ENCODE measurements at regions not wholly inside any gene's neighbourhood (a gene's known extent, or its start where the extent isn't known, plus 50 kb on each side); places are given as distances from the start of the nearest gene placed in this dataset.

DNA sequence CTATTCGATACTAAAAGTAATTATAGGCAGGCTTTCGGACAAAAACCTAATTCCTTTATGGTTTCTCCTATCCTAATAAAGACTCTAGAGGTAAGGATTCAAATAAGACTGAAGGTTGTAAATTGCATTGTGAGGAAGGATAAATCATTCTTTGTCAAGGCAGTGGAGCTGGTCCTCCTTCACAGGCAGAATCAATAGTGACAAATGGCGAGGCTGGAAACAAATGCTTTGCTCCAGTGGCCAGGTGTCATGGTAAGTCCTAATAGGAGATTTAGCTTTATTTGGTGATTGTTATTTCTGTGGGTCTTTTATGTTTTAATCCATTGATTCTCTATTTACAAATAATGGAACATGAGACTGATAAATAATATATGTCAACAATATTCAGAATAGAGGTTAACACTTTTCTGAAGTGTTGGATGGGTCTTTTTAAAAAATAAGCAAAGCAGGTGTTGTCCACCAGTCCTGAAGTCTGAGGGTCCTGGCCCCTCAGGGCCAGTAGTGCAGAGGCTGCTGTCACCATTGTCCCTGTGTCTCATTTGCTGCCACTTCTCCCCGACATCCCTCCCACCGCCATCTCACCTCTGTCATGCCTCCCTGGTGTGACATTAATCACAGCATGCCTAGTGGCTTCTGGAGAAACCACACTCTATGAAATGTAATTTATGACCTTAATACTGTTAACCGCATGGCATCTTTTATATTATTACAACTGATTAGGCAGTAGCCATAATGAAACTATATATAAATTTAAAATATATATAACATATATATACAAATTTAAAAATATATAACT is 120.9 kb upstream of the MAGI3 start:
- Histone ChIP-seq H3K27ac (ENCODE audit: low read length) (no peak overlapping the region), H3K27me3 (ENCODE audit: low read depth, low read length) (no peaks in the 10 kb centered on the region), H3K36me3 (ENCODE audit: control insufficient read depth in 1 of 2, insufficient read depth in 2 of 2, low read length in 2 of 2) (no peaks in the 10 kb centered on the region), H3K9me3 (ENCODE audit: control insufficient read depth in 1 of 2, low read length in 2 of 2) (no peaks in the 10 kb centered on the region), H3K4me3 (ENCODE audit: low read depth in 1 of 2, low read length in 2 of 2) (no peak overlapping the region), H3K4me1 (ENCODE audit: control insufficient read depth in 1 of 2, insufficient read depth in 2 of 2, low read length in 2 of 2) (no peaks in the 10 kb centered on the region)

DNA sequence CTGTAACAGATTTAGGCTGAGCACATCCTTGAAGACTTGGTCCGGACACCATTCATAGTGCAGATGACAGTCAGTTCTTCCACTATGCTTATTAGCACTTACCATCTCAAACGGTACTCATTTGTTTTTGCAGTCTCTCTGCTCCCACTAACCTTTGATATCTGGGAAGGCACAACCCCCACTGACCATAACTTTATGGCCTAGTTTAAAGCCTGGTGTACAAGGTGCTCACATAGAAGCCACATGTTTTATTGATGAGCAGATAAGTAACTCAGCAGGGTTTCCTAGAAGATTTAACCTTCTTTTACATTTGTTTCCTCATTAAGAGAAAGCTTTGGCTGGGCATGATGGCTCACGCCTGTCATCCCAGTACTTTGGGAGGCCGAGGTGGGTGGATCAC is 119.3 kb upstream of the MAGI3 start:
- Histone ChIP-seq H3K4me3 (ENCODE audit: low read depth in 1 of 2, low read length in 2 of 2) (no peak overlapping the region), H3K27me3 (ENCODE audit: low read depth, low read length) (no peaks in the 10 kb centered on the region), H3K4me1 (ENCODE audit: control insufficient read depth in 1 of 2, insufficient read depth in 2 of 2, low read length in 2 of 2) (no peaks in the 10 kb centered on the region), H3K9me3 (ENCODE audit: control insufficient read depth in 1 of 2, low read length in 2 of 2) (no peaks in the 10 kb centered on the region), H3K27ac (ENCODE audit: low read length) (no peak overlapping the region), H3K36me3 (ENCODE audit: control insufficient read depth in 1 of 2, insufficient read depth in 2 of 2, low read length in 2 of 2) (no peaks in the 10 kb centered on the region)

DNA sequence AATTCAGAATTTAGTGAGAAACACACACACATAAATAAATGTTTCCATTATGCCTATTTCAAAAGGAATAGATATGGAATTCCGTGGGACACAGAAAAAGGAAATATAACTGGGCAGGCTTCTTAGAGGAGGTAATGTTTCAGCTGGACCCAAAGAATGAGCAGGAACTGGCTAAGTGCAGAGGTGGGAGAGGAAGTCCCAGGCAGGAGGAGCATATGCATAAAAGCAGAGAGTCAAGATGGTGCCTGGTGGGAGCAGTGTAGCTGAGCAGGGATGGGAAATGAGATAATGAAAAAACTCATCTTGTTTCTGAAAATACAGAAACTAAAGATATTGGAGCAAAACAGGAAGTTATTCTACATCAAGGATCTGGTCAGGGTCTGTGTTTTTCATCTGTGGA is 115.2 kb upstream of the MAGI3 start:
- Histone ChIP-seq H3K36me3 (ENCODE audit: control insufficient read depth in 1 of 2, insufficient read depth in 2 of 2, low read length in 2 of 2) (no peaks in the 10 kb centered on the region), H3K9me3 (ENCODE audit: control insufficient read depth in 1 of 2, low read length in 2 of 2) (no peaks in the 10 kb centered on the region), H3K4me1 (ENCODE audit: control insufficient read depth in 1 of 2, insufficient read depth in 2 of 2, low read length in 2 of 2) (no peaks in the 10 kb centered on the region), H3K27ac (ENCODE audit: low read length) (no peak overlapping the region), H3K27me3 (ENCODE audit: low read depth, low read length) (no peaks in the 10 kb centered on the region), H3K4me3 (ENCODE audit: low read depth in 1 of 2, low read length in 2 of 2) (no peak overlapping the region)

DNA sequence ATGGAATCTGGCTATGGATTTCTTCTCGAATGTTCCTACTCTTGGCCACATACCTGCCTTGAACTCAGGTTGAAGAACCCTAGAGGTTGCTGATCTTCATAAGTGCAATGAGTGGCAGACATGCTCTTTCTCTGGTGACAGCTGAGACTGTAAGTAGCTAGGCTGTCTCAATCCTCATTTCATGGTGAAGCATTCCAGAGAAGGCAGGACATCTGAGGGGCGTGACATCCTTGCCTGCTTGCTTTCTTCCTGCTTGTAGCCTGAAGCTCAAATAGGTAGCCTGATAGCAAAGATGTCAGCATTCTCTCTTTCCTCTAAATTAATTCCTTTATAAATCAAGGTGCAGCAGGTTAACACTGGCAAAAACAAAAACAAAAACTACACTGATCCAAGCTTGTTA is 114.6 kb upstream of the MAGI3 start:
- no peak overlapping the region for H3K27ac ChIP-seq (ENCODE audit: low read length)
- H3K9me3 ChIP-seq (ENCODE audit: control insufficient read depth in 1 of 2, low read length in 2 of 2) = no peaks in the 10 kb centered on the region
- H3K27me3 ChIP-seq (ENCODE audit: low read depth, low read length) = no peaks in the 10 kb centered on the region
- no peaks in the 10 kb centered on the region for H3K36me3 ChIP-seq (ENCODE audit: control insufficient read depth in 1 of 2, insufficient read depth in 2 of 2, low read length in 2 of 2)
- no peak overlapping the region for H3K4me3 ChIP-seq (ENCODE audit: low read depth in 1 of 2, low read length in 2 of 2)
- H3K4me1 ChIP-seq (ENCODE audit: control insufficient read depth in 1 of 2, insufficient read depth in 2 of 2, low read length in 2 of 2) = no peaks in the 10 kb centered on the region

DNA sequence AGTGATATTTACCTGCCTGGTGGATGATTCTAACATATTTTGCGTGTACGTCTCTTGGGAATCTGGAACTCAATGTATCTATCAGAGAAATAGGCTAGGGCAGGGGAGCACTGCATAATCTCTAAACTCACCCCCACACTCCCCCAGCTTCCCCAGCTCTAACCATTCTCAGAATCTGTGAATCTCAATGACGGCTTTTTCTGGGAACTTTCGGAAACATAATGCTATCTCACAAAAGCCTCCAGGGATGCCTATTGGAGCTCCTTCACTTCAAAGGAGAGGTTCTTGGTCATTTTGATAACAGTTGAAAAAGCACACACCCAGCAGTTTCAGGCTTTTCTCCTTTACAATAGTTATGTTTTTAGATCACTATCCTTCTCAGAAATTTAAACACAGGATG is 113.8 kb upstream of the MAGI3 start:
- H3K4me3 ChIP-seq (ENCODE audit: low read depth in 1 of 2, low read length in 2 of 2) = no peak overlapping the region
- H3K4me1 ChIP-seq (ENCODE audit: control insufficient read depth in 1 of 2, insufficient read depth in 2 of 2, low read length in 2 of 2) = no peaks in the 10 kb centered on the region
- H3K36me3 ChIP-seq (ENCODE audit: control insufficient read depth in 1 of 2, insufficient read depth in 2 of 2, low read length in 2 of 2) = no peaks in the 10 kb centered on the region
- H3K27ac ChIP-seq (ENCODE audit: low read length) = no peak overlapping the region
- no peaks in the 10 kb centered on the region for H3K9me3 ChIP-seq (ENCODE audit: control insufficient read depth in 1 of 2, low read length in 2 of 2)
- no peaks in the 10 kb centered on the region for H3K27me3 ChIP-seq (ENCODE audit: low read depth, low read length)

DNA sequence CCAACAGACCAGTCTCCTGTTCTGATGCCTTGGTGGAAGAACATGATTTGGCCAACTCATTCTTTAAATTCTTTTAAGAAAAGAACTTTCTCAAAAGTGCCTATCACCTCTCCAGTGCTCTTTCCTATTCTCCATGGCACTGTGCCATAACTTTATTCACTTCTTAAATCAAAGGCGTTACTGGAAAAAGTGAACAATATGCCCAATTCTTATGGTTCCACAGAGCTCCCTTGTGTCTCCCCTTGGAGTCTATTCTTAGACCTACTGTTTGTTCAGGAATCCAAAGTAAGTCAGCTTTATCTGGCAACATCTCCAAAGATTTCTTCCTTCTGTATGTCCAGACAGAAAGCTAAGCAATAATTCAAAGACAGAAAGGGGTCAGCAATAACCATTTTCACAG is 111.9 kb upstream of the MAGI3 start:
- Histone ChIP-seq H3K4me1 (ENCODE audit: control insufficient read depth in 1 of 2, insufficient read depth in 2 of 2, low read length in 2 of 2) (no peaks in the 10 kb centered on the region), H3K9me3 (ENCODE audit: control insufficient read depth in 1 of 2, low read length in 2 of 2) (no peaks in the 10 kb centered on the region)

DNA sequence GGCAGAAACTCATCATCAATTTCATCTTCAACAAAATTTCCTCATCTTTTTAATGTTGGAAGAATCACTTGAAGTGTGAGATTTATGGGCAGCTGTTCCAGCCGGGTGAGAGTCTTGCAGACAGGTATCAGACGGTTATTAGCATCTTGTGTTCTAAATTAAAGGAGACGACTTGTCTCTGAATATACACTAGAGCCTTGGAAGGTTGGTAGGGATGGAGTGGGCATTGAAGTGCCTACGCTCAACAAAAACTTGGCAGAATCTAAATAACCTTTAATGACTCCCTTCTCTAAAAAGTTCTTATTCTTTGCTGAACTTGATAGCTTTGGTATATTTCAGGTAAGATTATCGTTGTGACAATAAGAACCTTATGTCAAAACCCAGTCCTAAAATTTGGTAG is 111.5 kb upstream of the MAGI3 start:
- H3K36me3 ChIP-seq (ENCODE audit: control insufficient read depth in 1 of 2, insufficient read depth in 2 of 2, low read length in 2 of 2) = no peaks in the 10 kb centered on the region
- no peaks in the 10 kb centered on the region for H3K4me1 ChIP-seq (ENCODE audit: control insufficient read depth in 1 of 2, insufficient read depth in 2 of 2, low read length in 2 of 2)
- H3K9me3 ChIP-seq (ENCODE audit: control insufficient read depth in 1 of 2, low read length in 2 of 2) = no peaks in the 10 kb centered on the region
- H3K4me3 ChIP-seq (ENCODE audit: low read depth in 1 of 2, low read length in 2 of 2) = no peak overlapping the region
- H3K27ac ChIP-seq (ENCODE audit: low read length) = no peak overlapping the region
- no peaks in the 10 kb centered on the region for H3K27me3 ChIP-seq (ENCODE audit: low read depth, low read length)

More for the DNA sequence above, 111.9 kb upstream of the MAGI3 start:
- Histone ChIP-seq H3K4me3 (ENCODE audit: low read depth in 1 of 2, low read length in 2 of 2) (no peak overlapping the region), H3K36me3 (ENCODE audit: control insufficient read depth in 1 of 2, insufficient read depth in 2 of 2, low read length in 2 of 2) (no peaks in the 10 kb centered on the region), H3K27me3 (ENCODE audit: low read depth, low read length) (no peaks in the 10 kb centered on the region), H3K27ac (ENCODE audit: low read length) (no peak overlapping the region)

DNA sequence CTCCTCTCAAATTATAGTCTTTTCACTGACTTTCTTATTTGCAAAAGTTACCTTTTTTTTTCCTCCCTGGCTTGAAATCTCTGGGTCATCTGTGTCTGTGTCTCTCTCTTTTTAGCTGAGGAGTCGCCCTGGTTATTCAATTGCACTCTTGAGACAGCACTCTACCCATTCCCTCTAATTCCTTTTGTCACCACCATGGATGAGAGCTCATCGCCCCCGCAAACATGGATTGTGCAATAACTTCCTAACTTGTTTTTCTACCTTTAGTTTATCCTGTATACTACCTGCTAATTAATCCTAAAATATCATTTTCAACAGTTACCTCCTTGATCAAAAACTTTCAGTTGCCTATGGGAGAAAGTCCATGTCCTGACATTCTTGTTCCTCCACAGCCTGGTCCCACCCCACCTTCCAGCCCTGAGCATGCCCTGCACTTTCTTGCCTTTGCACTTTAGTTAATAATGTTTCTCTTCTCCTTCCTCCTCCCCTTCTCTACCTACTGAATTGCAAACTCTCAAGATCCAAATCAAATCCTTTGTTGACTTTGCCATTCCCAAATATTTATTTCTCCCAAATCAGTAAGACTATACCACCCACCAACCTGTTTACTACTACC is 110.4 kb upstream of the MAGI3 start:
- H3K4me1 ChIP-seq (ENCODE audit: control insufficient read depth in 1 of 2, insufficient read depth in 2 of 2, low read length in 2 of 2) = no peaks in the 10 kb centered on the region
- no peak overlapping the region for H3K27ac ChIP-seq (ENCODE audit: low read length)

DNA sequence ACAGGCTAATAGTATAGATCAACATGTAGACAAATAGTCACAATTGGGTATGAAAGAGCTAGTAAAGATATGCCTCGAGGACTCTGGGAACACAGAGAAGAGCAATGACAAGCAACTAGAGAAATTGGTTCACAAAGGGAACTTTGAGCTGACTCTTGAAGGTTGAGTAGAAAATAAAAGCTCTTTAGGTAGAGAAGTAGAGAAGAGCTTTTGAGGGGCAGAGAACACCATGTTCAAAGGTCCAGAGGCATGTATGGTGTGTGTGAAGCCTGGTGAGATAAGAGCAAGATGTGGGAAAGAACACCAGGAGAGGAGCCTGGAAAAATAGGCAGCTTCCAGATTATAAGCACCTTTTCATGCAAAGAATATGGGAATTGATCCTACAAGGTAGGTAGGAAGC is 109.7 kb upstream of the MAGI3 start:
- no peaks in the 10 kb centered on the region for H3K36me3 ChIP-seq (ENCODE audit: control insufficient read depth in 1 of 2, insufficient read depth in 2 of 2, low read length in 2 of 2)
- H3K9me3 ChIP-seq (ENCODE audit: control insufficient read depth in 1 of 2, low read length in 2 of 2) = no peaks in the 10 kb centered on the region
- H3K27me3 ChIP-seq (ENCODE audit: low read depth, low read length) = no peaks in the 10 kb centered on the region
- H3K27ac ChIP-seq (ENCODE audit: low read length) = no peak overlapping the region
- no peak overlapping the region for H3K4me3 ChIP-seq (ENCODE audit: low read depth in 1 of 2, low read length in 2 of 2)
- no peaks in the 10 kb centered on the region for H3K4me1 ChIP-seq (ENCODE audit: control insufficient read depth in 1 of 2, insufficient read depth in 2 of 2, low read length in 2 of 2)

More for the DNA sequence above, 110.4 kb upstream of the MAGI3 start:
- Histone ChIP-seq H3K9me3 (ENCODE audit: control insufficient read depth in 1 of 2, low read length in 2 of 2) (no peaks in the 10 kb centered on the region), H3K27me3 (ENCODE audit: low read depth, low read length) (no peaks in the 10 kb centered on the region), H3K4me3 (ENCODE audit: low read depth in 1 of 2, low read length in 2 of 2) (no peak overlapping the region), H3K36me3 (ENCODE audit: control insufficient read depth in 1 of 2, insufficient read depth in 2 of 2, low read length in 2 of 2) (no peaks in the 10 kb centered on the region)

DNA sequence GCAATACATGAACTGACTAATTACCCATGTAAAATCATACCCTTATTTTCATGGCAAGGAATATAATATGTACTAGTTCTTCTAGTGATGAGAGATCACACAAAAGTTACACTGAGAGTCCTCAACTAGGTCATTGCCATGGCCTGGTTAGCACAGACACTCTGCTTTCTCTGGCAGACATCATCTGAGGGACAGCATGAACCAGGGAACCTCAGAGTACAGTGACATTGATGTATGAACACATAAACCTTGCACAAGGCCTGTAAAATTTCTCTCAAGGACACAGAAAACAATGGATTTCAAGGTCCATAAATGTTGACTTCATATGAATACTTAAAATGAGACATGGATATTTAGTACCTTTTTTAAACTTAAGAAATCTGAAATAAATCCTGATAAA is 108.8 kb upstream of the MAGI3 start:
- no peaks in the 10 kb centered on the region for H3K27me3 ChIP-seq (ENCODE audit: low read depth, low read length)
- no peaks in the 10 kb centered on the region for H3K4me1 ChIP-seq (ENCODE audit: control insufficient read depth in 1 of 2, insufficient read depth in 2 of 2, low read length in 2 of 2)
- H3K27ac ChIP-seq (ENCODE audit: low read length) = no peak overlapping the region
- no peak overlapping the region for H3K4me3 ChIP-seq (ENCODE audit: low read depth in 1 of 2, low read length in 2 of 2)
- H3K36me3 ChIP-seq (ENCODE audit: control insufficient read depth in 1 of 2, insufficient read depth in 2 of 2, low read length in 2 of 2) = no peaks in the 10 kb centered on the region
- no peaks in the 10 kb centered on the region for H3K9me3 ChIP-seq (ENCODE audit: control insufficient read depth in 1 of 2, low read length in 2 of 2)

DNA sequence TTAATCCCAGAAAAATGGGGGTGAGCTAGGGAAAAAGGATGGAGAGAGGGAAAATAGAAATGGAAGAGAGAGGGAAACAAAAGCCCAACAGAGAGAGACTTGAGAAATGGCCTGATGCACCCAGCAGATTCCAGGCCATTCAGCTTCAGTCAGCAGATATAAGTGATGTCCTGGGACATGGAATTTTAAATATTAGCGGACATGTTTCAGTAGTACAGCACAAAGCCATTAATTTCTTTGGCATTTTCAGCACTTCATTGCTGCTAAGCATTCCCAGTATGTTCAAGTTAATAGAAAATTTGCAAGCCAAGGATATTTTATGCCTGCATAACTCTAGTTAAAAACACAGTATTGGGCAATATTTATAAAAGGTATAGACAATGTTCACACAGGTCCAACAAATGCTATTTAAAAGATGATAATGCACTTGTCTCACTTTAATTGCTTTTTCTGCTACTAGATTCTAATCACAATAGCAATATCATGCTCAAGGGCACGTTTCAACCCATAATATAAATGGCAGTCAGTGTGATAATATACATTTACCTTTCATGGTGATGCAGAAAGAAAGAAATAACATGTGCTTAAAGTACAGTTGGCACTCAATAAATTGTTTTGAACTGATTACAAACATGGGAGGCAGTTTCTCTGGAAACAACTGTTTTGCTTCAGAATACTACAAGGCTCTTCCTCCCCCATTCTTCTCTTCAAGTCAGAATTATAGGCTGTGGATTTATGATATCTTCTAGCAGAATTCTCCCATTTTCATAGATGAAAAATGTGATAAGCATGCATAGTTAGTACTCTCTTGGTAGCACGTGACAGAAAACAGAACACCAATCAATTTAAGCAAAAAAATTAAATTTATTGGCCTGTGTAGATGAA is 108.1 kb upstream of the MAGI3 start:
- no peak overlapping the region for H3K4me3 ChIP-seq (ENCODE audit: low read depth in 1 of 2, low read length in 2 of 2)
- H3K27me3 ChIP-seq (ENCODE audit: low read depth, low read length) = no peaks in the 10 kb centered on the region
- H3K9me3 ChIP-seq (ENCODE audit: control insufficient read depth in 1 of 2, low read length in 2 of 2) = no peaks in the 10 kb centered on the region
- no peak overlapping the region for H3K27ac ChIP-seq (ENCODE audit: low read length)
- no peaks in the 10 kb centered on the region for H3K36me3 ChIP-seq (ENCODE audit: control insufficient read depth in 1 of 2, insufficient read depth in 2 of 2, low read length in 2 of 2)
- H3K4me1 ChIP-seq (ENCODE audit: control insufficient read depth in 1 of 2, insufficient read depth in 2 of 2, low read length in 2 of 2) = no peaks in the 10 kb centered on the region

Data from muscle layer of duodenum (tissue), 2 donors.